Hepatocyte (in vitro differentiated cells): ENCODE measurements at regions not wholly inside any gene's neighbourhood (a gene's known extent, or its start where the extent isn't known, plus 50 kb on each side); places are given as distances from the start of the nearest gene placed in this dataset.

Experiments
- EZH2 ChIP-seq: fragments of 200-600 bp; sonication (generic); IDR thresholded peaks from 2 replicates; pipeline ENCODE4 v1.6.1; 2016; ENCODE audit warnings: antibody characterized with exemption, mild to moderate bottlenecking, borderline replicate concordance
- TF ChIP-seq, protein P1 (sequence below): fragments of 200-600 bp; sonication (generic); IDR thresholded peaks from 2 replicates; pipeline ENCODE4 v1.5.1; 2016; ENCODE audit warnings: antibody characterized with exemption, mild to moderate bottlenecking; ENCODE audit not compliant: poor library complexity

DNA sequence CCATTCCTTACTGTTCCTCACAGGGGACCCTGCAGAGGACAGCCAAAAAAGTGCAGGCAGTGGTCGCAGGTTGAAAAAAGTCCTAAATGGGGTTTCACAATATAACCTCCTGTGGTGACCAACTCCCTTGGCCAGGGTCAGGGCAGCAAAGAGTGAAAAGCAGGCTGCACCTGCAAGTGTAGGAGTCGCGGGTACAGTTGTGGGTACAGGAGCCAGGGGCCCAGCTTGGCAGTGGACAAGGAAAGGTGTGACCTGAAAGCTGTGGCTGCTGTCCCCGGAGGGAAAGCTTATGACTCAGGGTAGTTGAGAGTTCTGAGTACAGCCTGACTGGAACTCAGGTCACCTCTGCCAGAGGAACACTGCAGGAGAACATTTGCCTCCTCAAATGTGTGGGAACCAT, 1114.1 kb downstream of the ROBO2 start:
- no peak for TF ChIP-seq EZH2
- TF ChIP-seq, protein P1, sequence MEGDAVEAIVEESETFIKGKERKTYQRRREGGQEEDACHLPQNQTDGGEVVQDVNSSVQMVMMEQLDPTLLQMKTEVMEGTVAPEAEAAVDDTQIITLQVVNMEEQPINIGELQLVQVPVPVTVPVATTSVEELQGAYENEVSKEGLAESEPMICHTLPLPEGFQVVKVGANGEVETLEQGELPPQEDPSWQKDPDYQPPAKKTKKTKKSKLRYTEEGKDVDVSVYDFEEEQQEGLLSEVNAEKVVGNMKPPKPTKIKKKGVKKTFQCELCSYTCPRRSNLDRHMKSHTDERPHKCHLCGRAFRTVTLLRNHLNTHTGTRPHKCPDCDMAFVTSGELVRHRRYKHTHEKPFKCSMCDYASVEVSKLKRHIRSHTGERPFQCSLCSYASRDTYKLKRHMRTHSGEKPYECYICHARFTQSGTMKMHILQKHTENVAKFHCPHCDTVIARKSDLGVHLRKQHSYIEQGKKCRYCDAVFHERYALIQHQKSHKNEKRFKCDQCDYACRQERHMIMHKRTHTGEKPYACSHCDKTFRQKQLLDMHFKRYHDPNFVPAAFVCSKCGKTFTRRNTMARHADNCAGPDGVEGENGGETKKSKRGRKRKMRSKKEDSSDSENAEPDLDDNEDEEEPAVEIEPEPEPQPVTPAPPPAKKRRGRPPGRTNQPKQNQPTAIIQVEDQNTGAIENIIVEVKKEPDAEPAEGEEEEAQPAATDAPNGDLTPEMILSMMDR = no peak
